ENCODE measurements at regions not wholly inside any gene's neighbourhood (a gene's known extent, or its start where the extent isn't known, plus 50 kb on each side); places are given as distances from the start of the nearest gene placed in this dataset.

DNA sequence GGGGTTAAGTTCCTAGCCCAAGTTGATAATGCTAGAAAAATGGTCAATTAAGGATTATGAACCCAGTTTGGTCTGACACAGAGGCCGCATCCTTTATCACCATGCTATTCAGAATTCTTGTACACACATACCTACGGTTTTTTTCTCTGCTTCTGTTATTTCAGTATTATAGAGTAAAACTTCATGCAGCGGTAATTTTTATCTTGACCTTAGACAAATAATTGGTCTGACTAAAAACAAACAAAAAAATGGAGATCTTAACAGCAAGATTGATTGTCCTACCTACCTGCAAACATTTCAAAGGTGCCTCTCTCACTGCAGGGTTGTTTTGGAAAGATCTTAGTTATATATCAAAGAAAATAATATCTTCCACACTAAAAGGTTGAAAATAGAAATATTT, 201.9 kb upstream of the PRICKLE1 start:
- DNase-seq (ENCODE audit: low read depth in 1 of 2, low spot score in 1 of 2): no peak
- H3K4me3 ChIP-seq: no peak overlapping the region
- TF ChIP-seq CTCF (IDR thresholded peaks at IDR 0.05; ENCODE audit: low read depth, low read length): no peak
- no peaks in the 10 kb centered on the region for H3K27me3 ChIP-seq
- no peaks in the 10 kb centered on the region for H3K9me3 ChIP-seq (ENCODE audit: low read depth)
- H3K36me3 ChIP-seq: no peaks in the 10 kb centered on the region
- H3K4me1 ChIP-seq (ENCODE audit: low read depth): peaks cover 43% of the 10 kb centered on the region
- peak overlapping the region; percentile 97 for H3K27ac ChIP-seq

- Histone ChIP-seq H3K27ac (peak overlapping the region; percentile 97), H3K4me3 (no peak overlapping the region), H3K36me3 (no peaks in the 10 kb centered on the region), H3K27me3 (no peaks in the 10 kb centered on the region), H3K9me3 (ENCODE audit: low read depth) (no peaks in the 10 kb centered on the region), H3K4me1 (ENCODE audit: low read depth) (peaks cover 47% of the 10 kb centered on the region)
- DNase-seq (ENCODE audit: low read depth in 1 of 2, low spot score in 1 of 2): peak; percentile 84 to 89
- no peak for TF ChIP-seq CTCF (IDR thresholded peaks at IDR 0.05; ENCODE audit: low read depth, low read length)
Observed at GRCh38 chr12:42790761-42791151, 201.2 kb upstream of the PRICKLE1 start.

DNA sequence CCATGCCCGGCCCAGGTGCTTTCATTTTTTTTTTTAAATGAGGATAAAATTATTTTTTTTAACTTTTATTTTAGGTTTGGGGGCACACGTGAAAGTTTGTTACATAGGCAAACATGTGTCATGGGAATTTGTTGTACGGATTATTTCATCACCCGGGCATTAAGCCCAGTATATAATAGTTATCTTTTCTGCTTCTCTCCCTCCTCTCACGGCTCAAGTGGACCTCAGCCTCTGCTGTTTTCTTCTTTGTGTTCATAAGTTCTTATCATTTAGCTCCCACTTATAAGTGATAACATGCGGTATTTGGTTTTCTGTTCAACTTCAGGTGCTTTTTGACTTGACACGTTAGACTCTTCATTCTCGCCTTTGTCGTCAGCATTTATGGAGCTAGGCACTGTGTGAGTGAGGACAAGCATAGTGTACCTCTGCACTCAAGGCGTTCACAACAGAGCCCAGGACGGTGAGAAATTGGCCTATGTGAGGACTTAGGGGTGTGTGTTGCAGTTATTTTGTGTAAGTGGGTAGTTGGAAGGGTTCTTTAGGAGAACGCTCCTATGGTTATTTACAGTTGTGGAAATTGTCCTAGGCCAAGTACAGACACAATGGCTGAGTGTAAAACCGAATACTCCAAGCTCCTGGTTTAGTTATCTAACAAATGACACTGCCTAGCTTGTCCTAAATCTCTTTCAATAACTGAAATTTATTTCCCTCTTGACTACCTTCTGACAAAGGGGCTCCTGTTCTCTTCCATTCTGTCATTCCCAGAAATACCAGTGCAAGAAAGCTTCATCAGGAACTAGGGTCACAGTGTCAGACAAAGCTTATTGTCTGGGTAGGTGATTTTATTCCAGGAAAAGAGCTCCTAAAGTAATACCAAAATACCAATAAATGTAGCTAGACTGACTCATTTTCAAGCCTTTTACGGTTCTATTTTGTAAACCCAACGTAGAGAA, 200.5 kb upstream of the PRICKLE1 start:
- H3K27me3 ChIP-seq: no peaks in the 10 kb centered on the region
- peak; percentile 75 to 93 for DNase-seq (ENCODE audit: low read depth in 1 of 2, low spot score in 1 of 2)
- no peak for TF ChIP-seq CTCF (IDR thresholded peaks at IDR 0.05; ENCODE audit: low read depth, low read length)
- no peak overlapping the region for H3K4me3 ChIP-seq
- H3K36me3 ChIP-seq: no peaks in the 10 kb centered on the region
- H3K4me1 ChIP-seq (ENCODE audit: low read depth): peaks cover 47% of the 10 kb centered on the region
- peak overlapping the region; percentile 97 for H3K27ac ChIP-seq
- H3K9me3 ChIP-seq (ENCODE audit: low read depth): no peaks in the 10 kb centered on the region

DNA sequence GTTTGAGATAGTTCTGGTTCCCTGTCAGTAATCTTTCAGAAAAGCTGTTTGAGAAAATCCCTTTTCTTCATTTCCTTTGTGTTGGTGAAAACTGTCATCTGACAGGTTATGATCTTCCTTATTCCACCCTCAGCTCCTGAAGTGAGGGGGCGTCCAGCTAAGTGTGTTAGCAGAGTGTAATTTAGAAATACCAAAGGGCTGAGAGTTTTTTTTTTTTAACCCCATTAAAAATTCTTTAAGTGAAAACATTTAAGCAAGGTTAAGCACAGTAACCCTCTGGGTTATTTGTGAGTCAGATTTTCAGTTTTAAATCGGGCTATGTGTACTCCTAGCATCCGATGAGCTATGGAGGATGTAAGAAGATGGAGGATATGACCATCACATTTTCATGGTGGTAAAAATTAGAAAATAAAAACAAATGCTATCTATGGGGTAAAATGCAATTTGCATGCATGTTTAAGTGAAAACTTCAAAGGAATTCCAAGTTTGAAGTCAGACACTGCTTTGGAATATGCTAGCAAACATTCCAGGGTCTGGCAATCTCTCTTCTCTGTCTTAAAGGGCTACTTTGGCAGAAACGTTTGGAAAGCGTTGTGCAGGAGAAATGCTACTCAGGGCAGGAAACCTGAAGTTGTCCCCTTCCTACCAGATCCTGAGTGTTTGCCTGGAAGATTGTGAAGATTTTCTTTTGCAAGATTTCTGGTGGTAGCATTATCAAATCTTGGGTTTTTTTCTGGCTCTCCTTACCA, 197.0 kb upstream of the PRICKLE1 start:
- no peak overlapping the region for H3K27ac ChIP-seq
- H3K4me3 ChIP-seq: no peak overlapping the region
- peak in 1 of 2 donors; percentile 25 for DNase-seq (ENCODE audit: low read depth in 1 of 2, low spot score in 1 of 2)

GRCh38 chr12:42785944-42786343, 196.4 kb upstream of the PRICKLE1 start:
- no peak for DNase-seq (ENCODE audit: low read depth in 1 of 2, low spot score in 1 of 2)
- Histone ChIP-seq H3K9me3 (ENCODE audit: low read depth) (no peaks in the 10 kb centered on the region), H3K27ac (no peak overlapping the region), H3K27me3 (no peaks in the 10 kb centered on the region), H3K36me3 (no peaks in the 10 kb centered on the region), H3K4me1 (ENCODE audit: low read depth) (peaks cover 63% of the 10 kb centered on the region), H3K4me3 (no peak overlapping the region)
- no peak for TF ChIP-seq CTCF (IDR thresholded peaks at IDR 0.05; ENCODE audit: low read depth, low read length)

More for the DNA sequence above, 197.0 kb upstream of the PRICKLE1 start:
- Histone ChIP-seq H3K4me1 (ENCODE audit: low read depth) (peaks cover 67% of the 10 kb centered on the region), H3K36me3 (no peaks in the 10 kb centered on the region), H3K9me3 (ENCODE audit: low read depth) (no peaks in the 10 kb centered on the region), H3K27me3 (no peaks in the 10 kb centered on the region)
- TF ChIP-seq CTCF (IDR thresholded peaks at IDR 0.05; ENCODE audit: low read depth, low read length): no peak
